ENCODE measurements at regions not wholly inside any gene's neighbourhood (a gene's known extent, or its start where the extent isn't known, plus 50 kb on each side); places are given as distances from the start of the nearest gene placed in this dataset.

DNA sequence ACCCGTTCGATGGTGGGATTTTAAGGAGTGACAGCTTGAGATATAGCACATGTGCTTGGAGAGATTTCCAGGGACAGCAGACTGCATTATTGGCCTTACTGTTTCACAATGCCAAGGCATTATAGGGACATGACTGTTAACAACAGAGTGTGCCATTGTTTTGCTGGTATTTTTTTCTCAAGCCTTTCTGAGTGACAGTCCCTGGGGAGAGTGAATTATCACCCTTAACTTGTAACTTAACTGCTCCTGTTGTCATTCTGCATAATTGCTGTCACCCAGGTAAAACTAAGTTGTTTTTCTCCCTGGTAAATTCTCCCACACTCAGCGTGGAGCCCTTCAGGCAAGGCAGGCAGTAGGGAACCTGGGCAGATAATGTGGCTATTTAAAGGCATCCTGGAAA, 989.2 kb upstream of the LCORL start:
- DNase-seq, result no peak

DNA sequence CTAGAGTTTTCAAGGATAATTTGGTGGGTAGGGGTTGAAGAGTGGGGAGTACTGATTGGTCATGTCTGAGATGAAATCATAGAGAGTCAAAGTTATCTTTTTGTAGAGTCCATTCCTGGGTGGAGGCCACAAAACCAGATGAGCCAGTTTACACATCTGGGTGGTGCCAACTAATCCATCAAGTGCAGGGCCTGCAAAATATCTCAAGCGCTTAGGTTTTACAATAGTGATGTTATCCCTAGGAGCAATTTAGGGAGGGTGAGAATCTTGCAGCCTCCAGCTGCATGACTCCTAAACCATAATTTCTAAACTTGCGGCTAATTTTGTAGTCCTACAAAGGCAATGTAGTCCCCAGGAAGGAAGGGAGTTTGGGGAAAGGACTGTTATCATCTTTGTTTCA, 988.3 kb upstream of the LCORL start:
- DNase-seq, result no peak

DNA sequence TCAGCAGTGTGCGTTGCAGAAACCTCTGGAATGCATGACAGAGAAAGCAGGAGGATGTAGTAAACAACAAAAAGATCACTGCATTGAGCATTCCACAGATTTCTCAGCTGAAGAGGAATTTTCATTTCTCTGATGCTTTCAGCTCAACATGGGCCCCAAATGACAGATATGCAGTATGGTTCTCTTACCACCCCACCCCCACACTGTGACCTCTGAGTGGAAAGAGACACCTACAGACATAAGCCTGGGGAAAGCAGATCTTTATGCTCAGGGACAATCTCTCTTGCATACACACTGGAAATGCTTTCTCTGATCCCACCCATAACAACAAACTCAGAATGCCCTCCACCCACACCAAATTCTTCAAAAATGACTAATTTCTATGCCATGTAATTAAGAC, 983.7 kb upstream of the LCORL start:
- DNase-seq, result no peak

DNA sequence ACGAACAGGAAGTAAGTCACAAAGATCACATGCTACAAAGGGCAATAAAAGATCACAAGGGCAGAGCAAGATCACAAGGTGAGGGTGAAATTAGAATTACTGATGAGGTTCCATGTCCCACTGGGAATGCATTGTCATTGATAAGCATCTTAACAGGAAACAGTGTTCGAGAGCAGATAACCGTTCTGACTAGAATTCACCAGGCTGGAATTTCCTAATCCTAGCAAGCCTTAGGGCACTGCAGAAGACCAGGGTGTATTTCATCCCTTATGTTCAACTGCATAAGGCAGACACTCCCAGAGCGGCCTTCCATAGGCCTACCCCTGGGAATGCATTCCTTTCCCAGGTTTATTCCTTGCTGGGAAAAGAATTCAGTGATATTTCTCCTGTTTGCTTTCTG, 980.6 kb upstream of the LCORL start:
- DNase-seq, result no peak

DNA sequence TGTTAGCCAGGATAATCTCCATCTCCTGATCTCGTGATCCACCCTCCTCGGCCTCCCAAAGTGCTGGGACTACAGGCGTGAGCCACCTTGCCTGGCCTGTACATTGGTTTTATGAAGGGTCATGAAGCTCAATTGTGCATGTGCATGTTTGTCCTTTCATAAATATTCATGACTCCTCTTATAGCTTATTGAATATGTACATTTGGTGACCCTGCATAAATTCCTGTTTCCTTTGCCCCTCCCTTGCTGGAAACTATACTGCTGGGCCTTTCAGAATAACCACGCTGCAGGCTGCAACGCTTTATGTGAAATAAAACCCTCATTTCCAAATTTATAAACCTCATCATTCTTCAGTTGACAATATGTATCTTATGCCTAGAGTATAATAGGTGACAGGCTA, 978.0 kb upstream of the LCORL start:
- DNase-seq, result no peak

DNA sequence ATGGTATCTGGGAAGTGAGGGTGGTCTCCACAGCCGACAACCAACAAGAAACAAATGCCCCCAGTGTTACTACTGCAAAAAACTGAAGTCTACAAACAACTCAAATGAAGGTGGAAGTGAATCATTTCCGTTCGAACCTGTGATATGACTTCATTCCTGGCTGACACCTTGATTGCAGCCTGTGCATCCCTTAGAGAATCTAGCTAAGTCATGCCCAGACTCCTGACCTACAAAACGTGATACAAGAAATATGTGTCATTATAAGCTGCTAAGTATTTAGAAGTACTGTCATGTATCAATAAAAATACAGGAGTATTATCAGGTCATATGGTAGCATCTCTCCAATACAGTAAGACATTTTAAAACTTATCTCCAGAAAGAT, 959.7 kb upstream of the LCORL start:
- DNase-seq, result no peak

DNA sequence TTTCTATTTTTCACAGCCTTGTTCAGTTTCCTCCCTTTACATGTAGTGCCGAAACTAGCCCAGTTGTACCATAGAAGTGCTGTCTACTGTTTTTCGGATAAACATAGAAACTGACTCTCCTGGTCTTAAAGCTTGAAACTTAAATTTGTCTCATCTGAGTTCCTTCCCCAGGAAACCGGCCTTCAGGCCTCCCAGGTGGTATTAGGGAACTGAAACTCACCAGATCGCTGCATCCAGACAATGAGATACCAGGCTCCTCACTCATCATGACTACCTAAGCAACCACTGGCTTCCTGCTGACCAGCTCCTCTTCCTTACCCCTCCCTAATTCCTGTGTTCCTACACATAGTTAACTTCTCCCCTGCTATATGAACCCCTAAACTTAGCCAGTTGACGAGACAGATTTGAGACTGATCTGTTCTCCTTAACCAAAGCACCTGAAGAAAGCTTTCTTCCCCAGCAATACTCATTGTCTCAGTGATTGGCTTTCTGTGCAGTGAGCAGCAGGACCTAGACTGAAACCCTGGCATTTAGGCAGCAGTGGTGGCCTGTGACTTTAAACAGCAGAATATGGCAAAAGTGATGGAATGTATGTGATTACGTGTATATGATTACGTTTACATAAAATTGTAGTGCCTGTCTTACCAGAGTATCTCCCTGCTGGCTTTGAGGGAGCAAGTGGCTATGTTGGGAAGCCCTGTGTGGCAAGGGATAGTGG, 959.1 kb upstream of the LCORL start:
- no peak for DNase-seq

DNA sequence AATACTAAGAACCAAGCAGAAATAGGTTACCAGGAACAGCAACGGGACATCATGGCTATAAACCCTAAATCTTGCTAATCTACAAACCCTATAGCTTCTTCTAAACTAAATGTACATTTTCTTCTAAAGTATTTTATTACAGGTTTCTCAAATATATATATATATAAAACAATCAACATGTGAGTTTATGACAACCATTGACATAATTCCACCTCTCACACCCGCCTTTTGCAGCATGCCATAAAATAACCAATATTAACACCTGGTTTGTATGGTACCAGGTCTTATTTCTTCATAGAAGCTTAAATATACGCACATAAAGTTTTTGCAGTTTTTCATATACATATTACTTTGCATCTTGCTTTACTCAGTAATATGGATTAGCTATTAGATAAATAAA, 955.3 kb upstream of the LCORL start:
- DNase-seq, result no peak

DNA sequence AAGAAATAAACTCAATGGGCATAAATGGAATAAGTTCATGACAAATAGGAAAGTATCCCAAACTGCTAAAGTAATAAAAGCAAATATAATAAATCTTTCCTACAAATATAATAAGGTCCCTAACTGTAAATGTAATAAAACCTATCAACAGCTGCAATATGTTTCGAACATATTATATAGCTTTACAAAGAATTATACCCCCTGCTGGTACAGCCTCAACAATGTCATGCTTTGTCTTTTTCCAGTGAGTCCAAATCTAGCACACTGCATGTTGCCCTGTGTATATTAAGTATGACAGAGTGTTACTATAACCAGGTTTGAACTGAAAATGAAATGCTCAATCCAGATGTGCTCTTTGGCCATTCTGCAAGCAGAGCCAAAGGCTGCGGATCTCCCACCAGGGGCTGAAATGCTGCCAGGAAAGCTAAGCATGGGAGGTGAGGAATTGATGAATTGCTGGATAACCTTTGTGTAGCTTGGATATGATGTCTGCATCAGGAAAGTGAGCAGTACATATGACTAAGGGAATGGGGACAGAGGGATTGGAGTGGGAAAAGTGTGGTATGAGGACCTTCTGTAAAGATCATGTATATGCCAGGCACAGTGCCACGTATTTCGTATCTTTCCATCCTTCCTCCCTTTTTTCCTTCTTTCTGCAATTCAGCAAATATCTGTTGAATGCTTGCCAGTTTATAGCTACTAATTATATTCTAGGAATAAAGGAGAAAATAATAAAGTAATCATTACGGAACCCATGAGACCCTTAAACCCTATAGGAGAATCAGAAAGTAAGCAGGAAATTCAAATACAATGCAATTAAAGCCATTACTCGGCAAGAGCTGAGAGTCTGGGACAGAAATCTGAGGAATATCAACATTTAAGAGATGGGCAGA, 954.6 kb upstream of the LCORL start:
- no peak for DNase-seq

DNA sequence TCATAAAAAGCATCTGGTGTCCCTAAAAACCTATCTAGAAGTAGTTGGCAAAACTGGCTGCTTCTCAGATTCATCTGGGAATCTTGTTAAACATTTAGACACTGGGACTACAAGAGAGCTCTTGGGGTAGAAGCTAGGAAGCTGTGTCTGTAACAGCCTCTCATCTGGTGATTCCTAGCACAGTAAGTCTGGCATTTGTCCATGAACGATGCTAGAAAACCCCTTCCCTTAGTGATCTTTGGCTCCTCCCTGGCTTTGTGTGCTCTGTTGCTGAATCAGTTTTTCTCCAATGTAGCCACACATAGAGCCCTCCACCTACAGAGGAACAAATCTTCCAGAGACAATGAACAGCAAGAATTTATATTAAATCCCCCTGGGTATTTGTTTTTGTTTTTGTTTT, 951.7 kb upstream of the LCORL start:
- no peak for DNase-seq

DNA sequence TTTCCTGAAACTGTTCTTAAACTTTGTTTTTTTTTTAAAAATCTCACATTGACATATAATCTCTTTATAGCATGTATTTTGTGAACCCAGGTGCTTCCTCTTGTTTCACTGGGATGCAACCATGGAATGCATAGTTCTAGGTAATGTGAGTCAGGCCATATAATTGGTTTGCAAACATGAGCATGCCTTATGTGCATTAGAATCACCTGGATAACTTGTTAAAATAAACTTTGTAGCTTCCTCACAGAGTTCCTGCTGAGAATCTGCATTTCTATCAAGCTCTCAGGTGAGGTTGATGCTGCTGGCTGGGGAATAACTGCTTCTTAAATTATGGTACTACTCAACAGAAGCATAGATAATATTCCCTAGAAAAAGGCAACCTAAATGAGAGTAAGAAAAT, 940.3 kb upstream of the LCORL start:
- no peak for DNase-seq

DNA sequence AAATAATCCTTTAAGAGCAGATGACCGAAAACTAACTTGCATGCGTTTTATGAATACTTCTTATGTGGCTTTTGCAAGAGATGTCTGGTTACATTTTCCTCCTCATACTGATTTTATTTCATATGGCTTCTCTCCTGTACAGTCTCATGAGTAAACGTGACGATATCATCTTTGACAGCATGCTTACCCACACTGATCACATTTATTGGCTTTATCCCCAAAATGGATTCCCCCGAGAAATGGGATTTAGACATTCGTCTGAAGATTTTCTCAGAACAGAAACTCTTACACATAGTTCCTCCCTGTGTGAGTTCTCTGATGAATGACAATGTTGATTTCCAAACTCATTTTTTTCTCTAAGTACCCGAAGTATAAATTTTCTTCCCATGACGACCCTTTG, 939.7 kb upstream of the LCORL start:
- no peak for DNase-seq

DNA sequence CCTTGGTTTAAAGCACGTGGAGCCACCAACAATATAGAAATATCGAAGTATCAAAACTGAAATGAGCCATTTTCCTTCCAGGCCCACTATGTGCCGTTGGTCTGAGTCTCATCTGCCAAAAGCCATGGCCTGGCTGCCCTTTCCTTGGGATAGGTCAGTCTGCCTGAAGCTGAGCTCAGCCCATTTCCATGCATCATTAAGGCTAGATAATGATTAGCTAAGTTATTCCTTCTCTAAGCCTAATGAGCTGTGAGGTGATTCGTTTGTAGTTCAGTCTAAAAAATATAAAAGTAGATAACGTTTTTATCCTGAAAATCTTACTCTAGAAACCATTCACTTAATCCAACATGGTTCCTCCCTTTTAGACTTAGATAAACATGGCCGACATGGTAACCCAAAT, 936.2 kb upstream of the LCORL start:
- no peak for DNase-seq

DNA sequence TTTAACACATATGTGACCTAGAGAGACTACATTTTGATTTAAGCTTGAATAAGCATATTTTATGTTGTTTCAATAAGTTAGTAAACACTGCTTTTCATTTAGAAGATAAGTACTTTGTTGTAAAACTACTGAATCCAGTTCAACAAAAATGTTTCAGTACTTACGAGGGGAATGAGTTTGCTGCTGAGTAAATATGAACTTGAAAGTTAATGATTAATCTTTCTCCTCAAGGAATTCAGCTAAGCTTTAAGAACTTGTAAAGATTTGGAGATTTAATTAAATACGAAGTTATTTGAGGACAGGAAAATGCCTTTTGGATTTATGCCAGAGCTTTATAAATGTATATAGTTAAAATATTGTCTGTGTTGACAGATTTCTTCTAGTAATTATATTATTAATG, 933.0 kb upstream of the LCORL start:
- no peak for DNase-seq

DNA sequence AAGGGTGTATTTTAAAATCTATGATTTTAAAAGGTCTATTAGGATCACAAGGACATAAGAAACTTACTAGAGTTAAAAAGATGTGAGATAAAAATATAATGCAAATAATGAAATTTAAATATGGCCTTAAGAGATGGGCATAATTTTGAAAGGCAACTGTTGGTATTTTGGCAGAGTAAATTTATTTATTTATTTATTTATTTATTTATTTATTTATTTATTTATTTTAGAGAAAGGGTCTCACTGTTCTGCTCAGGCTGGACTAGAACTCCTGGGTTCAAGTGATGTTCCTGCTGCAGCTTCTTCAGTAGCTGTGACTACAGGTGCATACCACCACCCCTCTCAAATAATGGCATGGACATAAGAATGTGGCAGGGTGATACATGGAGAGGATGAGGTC, 932.1 kb upstream of the LCORL start:
- DNase-seq, result no peak

DNA sequence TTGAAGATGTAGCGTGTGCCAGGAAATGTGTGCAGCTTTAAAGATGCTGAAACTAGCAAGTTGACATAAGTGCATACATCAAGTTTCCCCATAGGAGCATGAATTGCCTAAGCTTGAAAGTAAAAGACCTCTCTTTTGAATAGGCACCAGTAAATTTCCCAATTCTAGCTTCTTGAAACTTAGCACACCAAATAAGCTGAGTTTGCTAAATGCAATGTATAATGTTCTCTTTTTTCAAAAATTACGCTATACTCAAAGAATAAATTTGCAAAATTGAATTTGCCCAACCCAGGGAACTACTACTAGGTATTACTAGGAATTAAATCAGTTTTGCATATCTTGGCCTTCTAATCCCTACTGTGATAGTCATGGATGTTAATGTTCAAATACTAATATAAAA, 923.9 kb upstream of the LCORL start:
- DNase-seq, result no peak

DNA sequence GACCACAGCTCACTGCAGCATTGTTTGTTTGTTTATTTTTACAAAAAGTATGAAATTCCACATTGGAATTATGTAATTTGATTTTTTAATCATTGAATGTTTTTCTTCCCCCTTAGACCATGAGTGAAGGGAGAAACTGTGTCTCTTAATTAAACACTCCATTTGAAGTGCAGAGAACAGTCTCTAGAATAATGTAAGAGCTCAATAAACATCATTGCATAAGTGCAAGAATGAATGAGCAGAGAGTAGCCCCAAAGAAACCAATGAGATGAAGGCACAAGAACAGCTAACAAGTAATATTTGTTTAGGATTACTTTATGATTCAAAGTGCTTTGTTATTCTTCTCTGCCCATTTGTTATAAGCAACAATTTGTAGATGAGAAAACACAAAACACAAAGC, 921.3 kb upstream of the LCORL start:
- no peak for DNase-seq

DNA sequence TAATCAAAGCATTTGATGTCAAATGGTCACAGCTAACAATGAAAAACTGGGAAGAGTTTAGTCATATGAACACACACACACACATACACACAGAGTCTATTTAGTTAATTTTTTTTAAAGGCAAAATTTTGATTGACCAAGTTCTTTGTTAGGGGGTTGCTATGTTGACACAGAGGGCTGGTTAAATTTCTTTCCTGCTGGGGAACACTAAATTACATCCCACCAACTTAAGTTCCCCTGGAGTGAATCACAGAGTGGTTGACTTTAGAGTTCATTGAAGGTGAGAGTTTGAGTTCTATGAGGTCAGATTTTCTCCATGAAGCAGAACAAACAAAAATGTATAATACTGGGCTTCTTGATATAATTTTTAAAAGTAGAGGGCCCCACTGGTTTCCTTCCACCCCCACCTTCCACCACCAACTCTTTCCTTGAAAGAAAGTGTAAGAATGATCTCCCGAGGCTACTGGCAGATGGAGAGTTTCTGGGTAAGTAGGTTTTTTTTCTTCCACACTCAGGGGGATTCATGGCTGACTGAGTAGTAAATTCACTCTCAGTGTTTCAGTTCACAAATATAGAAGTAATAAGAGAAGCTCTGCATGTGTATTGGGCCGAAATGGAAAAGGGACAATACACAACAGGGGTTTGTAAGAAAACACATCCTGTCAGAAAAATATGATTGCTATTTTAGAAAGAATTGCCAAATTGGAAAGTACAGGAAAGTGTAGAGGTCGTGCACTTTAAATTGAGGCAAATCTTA, 917.0 kb upstream of the LCORL start:
- no peak for DNase-seq

DNA sequence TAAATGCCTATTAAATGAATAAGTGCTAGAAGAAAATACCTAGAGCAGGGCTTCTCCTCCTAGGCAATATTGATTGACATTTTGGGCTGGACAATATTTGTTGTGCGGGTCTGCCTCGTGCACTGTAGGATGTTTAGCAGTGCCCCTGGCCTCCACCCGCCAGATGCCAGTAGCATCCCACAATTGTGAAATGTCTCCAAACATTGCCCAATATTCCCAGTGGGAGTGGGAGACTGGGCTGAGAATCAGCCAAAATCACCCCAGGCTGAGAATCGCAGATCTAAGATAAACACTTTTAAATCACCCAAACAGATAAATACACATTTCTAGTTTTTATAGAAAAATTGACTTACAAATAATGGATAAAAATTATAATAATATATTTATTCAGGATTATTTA, 916.2 kb upstream of the LCORL start:
- DNase-seq, result no peak

DNA sequence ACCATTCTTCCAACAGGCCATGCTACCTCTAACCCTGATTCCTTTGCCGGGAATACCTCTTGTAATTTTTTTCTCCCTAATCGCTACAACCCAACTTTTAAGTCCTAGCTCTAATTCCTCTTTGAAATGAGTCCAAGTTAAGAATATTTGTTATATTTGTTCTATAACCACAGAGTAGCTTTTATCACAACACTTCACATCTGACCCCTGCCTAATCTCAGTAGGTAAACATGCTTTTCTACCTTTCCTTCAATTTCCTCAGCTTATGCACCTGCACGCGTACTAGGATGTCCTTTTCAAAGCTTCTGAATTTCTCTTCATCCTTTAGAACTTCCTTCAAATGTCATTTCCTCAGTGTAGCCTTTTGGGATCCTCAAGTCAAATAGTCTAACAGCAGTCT, 915.5 kb upstream of the LCORL start:
- DNase-seq, result no peak

DNA sequence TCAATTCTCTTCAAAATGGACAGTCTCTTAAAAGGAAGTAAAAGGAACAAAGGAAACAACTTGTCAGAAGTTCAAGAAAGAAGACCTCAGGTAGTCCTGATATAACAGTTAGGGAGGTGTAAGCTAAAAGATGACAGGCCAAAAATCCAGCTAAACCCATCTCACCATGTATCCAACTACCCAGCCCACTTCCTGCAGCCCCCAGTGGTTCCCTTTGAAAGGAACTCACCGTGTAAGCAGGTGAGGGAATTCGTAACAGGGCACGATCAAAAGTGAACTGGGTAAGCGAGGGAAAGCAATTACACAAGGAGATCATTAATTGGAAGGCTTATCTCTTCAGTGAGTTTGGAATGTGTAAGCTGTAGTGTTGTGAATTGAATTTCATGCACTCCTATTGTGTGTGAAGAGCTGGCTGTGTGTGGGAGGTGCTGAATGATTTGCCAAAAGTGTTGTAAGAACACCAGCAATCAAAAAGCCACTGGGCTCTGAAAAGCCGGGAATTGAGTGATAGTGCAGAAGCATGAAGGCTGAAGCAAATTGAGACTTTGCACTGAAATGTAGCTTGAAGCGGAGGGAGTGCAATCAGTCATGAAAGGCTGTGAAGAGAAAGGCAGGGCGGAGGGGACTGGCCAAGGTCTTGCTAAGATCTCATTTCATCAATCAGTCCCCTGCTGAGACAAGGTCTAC, 914.2 kb upstream of the LCORL start:
- no peak for DNase-seq

DNA sequence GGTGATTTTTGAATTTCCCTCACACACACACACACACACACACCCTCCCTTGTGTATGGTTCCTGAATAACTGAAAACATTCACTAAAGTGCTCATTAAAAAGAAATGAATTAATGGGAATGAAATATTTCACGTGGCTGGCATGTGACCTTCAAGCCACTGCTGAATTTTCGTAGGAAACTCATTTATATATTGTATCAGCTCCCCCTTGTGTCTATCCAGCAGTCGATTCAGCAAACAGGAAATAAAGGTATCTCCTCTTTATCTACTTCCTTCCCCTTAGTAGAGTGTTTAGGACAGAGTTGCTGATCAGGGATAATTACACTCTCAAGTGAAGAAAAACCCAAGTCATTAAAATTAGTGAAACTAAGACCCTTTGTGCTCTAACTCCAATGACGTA, 912.6 kb upstream of the LCORL start:
- no peak for DNase-seq

DNA sequence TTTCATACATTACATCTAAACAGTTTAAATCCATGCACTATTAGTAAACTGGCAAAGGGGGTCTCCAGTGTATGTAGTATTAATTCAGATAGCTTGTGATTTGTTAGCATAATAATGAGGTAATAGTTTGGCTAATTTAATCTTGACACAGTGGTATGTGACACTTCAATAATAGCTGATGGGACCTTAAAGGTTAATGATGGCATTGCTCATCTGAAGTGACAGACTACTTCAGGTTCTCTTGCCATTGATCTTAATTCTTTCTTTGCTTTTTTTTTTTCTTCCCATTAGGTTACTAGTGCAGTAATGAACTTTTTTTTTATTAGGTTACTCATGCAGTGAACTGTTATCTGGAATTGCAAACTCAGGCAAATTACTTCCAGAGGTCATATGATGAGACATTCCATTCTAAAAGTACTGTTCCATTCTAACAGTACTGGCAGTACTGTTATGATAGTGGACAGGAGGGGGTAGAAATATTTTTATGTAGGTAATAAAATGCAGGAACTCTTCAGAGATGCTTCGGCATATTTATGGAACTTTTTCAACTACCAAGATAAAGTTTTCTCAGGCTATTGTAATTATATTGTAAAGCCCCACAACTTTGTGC, 911.3 kb upstream of the LCORL start:
- no peak for DNase-seq

Measured in SIG-M5 (cell line).